GM04503 (cell line): ENCODE measurements at regions not wholly inside any gene's neighbourhood (a gene's known extent, or its start where the extent isn't known, plus 50 kb on each side); places are given as distances from the start of the nearest gene placed in this dataset.

Experiments used
- DNase-seq: peaks from one replicate; pipeline ENCODE4 v3.0.0-alpha.2; 2012; ENCODE audit warnings: low read depth

GRCh38 chr6:133754298-133754697 lies 134.6 kb upstream of the TCF21 start:
- DNase-seq: no peak

GRCh38 chr6:133756078-133756695 lies 132.7 kb upstream of the TCF21 start:
- peak; percentile 68 for DNase-seq

GRCh38 chr6:133757335-133757734 lies 131.6 kb upstream of the TCF21 start:
- DNase-seq: no peak

- DNase-seq: no peak
These were observed 130.0 kb upstream of the TCF21 start for GRCh38 chr6:133758815-133759335.

- DNase-seq: no peak
These were observed 129.4 kb upstream of the TCF21 start for GRCh38 chr6:133759524-133759923.

- DNase-seq: no peak
These were observed 127.2 kb upstream of the TCF21 start for GRCh38 chr6:133761706-133762105.

- peak; percentile 61 for DNase-seq
These were observed 124.7 kb upstream of the TCF21 start for GRCh38 chr6:133764008-133764753.

GRCh38 chr6:133764754-133765208 lies 124.1 kb upstream of the TCF21 start:
- DNase-seq: no peak

- DNase-seq: no peak
These were observed 121.4 kb upstream of the TCF21 start for GRCh38 chr6:133767357-133767970.

GRCh38 chr6:133768656-133769295 lies 120.1 kb upstream of the TCF21 start:
- DNase-seq: no peak

- no peak for DNase-seq
These were observed 119.5 kb upstream of the TCF21 start for GRCh38 chr6:133769463-133769862.

GRCh38 chr6:133772567-133772966 lies 116.3 kb upstream of the TCF21 start:
- DNase-seq: no peak

GRCh38 chr6:133773776-133774175 lies 115.1 kb upstream of the TCF21 start:
- no peak for DNase-seq

GRCh38 chr6:133774356-133774755 lies 114.6 kb upstream of the TCF21 start:
- DNase-seq: no peak

GRCh38 chr6:133778414-133779130 lies 110.3 kb upstream of the TCF21 start:
- peak; percentile 71 for DNase-seq

GRCh38 chr6:133779916-133780695 lies 108.8 kb upstream of the TCF21 start:
- no peak for DNase-seq

GRCh38 chr6:133786016-133786415 lies 102.9 kb upstream of the TCF21 start:
- DNase-seq: no peak

GRCh38 chr6:133787122-133787521 lies 101.8 kb upstream of the TCF21 start:
- DNase-seq: no peak

GRCh38 chr6:133787859-133788505 lies 100.9 kb upstream of the TCF21 start:
- DNase-seq: no peak

- no peak for DNase-seq
These were observed 100.4 kb upstream of the TCF21 start for GRCh38 chr6:133788556-133788955.
